Esophagus muscularis mucosa (tissue), 4 donors: ENCODE measurements at regions not wholly inside any gene's neighbourhood (a gene's known extent, or its start where the extent isn't known, plus 50 kb on each side); places are given as distances from the start of the nearest gene placed in this dataset.

Experiments used
- DNase-seq: peaks from one replicate; pipeline ENCODE4 v3.0.0-alpha.2; 2017; ENCODE audit errors: extremely low spot score
- H3K27ac ChIP-seq, 4 donors: fragments of 200-600 bp; sonication (generic); replicated peaks in 1 of 4; 1 replicate in 3 of 4; 2 replicates in 1 of 4; pipeline ENCODE4 v1.5.1; 2016 to 2019; ENCODE audit warnings: mild to moderate bottlenecking in 1 of 4
- H3K27me3 ChIP-seq, 4 donors: fragments of 200-600 bp; sonication (generic); one replicate each; pipeline versions ENCODE4 v1.5.1 to v1.6.0; 2016 to 2019
- H3K36me3 ChIP-seq, 4 donors: fragments of 200-600 bp; sonication (generic); one replicate each; pipeline ENCODE4 v1.5.1; 2016 to 2019
- H3K4me1 ChIP-seq, 4 donors: fragments of 200-600 bp; sonication (generic); one replicate each; pipeline ENCODE4 v1.5.1; 2016 to 2019
- H3K4me3 ChIP-seq, 4 donors: fragments of 200-600 bp; sonication (generic); 1 replicate in 2 of 4; 2 replicates in 2 of 4; pipeline ENCODE4 v1.5.1; 2016 to 2019; ENCODE audit warnings: mild to moderate bottlenecking in 4 of 4, moderate library complexity in 1 of 4
- H3K9me3 ChIP-seq, 4 donors: fragments of 200-600 bp; sonication (generic); 1 replicate in 3 of 4; 2 replicates in 1 of 4; pipeline ENCODE4 v1.5.1; 2016 to 2019
- EP300 ChIP-seq: sonication (generic); formaldehyde crosslinking; IDR thresholded peaks from one replicate; pipeline ENCODE4 v1.6.1; 2017; ENCODE audit warnings: antibody characterized with exemption
- POLR2A ChIP-seq: fragments of 450-650 bp; IDR thresholded peaks from one replicate; pipeline ENCODE4 v1.6.1; 2017; ENCODE audit warnings: antibody characterized with exemption, moderate library complexity, mild to moderate bottlenecking, low read depth
- POLR2AphosphoS5 ChIP-seq, 2 donors: sonication (generic); formaldehyde crosslinking; IDR thresholded peaks; one replicate each; pipeline ENCODE4 v1.6.1; 2017; ENCODE audit warnings: antibody characterized with exemption in 2 of 2
- WGBS: methylation state at CpG from one replicate; pipeline ENCODE4 v1.1.5; 2018; 5-methylcytosine and 5-hydroxymethylcytosine counted together
- intact Hi-C: fragments of 100-400 bp; cut with DNase I; formaldehyde crosslinking; loops from one replicate; pipeline ENCODE4 v1.15.1; 2023
- TF ChIP-seq, protein P1 (sequence below), 3 experiments: fragments of 200-600 bp in 2 of 3; fragments of 450-650 bp in 1 of 3; sonication (generic) in 2 of 3; IDR thresholded peaks; one replicate each; pipeline ENCODE4 v1.5.1; 2017 to 2019; ENCODE audit warnings: antibody characterized with exemption in 3 of 3, mild to moderate bottlenecking in 2 of 3, moderate library complexity in 1 of 3

DNA sequence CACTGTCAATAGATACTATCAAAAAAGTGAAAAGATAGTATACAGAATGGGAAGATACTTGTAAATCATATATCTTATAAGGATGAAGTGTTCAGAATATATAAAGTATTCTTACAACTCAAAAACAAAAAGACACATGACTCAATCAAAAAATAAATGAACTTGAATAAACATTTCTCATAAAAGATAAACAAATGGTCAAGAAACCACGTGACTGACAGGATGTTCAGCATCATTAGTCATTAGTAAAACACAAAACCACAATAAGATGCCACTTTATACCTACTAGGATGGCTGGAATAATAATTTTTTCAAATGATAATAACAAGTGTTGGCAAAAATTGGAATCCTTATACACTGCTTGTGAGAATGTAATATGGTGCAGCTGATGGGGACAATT, 729.1 kb upstream of the HS3ST5 start:
- Histone ChIP-seq H3K4me3 (no peak overlapping the region), H3K36me3 (no peaks in the 10 kb centered on the region), H3K4me1 (no peaks in the 10 kb centered on the region), H3K9me3 (peaks cover 0 to 8% (median 4%) of the 10 kb centered on the region in 4 donors), H3K27ac (no peak overlapping the region), H3K27me3 (no peaks in the 10 kb centered on the region)
- no peak for DNase-seq
- TF ChIP-seq POLR2AphosphoS5 (IDR thresholded peaks at IDR 0.05) (no peak), POLR2A (no peak), EP300 (no peak)
- TF ChIP-seq, protein P1, sequence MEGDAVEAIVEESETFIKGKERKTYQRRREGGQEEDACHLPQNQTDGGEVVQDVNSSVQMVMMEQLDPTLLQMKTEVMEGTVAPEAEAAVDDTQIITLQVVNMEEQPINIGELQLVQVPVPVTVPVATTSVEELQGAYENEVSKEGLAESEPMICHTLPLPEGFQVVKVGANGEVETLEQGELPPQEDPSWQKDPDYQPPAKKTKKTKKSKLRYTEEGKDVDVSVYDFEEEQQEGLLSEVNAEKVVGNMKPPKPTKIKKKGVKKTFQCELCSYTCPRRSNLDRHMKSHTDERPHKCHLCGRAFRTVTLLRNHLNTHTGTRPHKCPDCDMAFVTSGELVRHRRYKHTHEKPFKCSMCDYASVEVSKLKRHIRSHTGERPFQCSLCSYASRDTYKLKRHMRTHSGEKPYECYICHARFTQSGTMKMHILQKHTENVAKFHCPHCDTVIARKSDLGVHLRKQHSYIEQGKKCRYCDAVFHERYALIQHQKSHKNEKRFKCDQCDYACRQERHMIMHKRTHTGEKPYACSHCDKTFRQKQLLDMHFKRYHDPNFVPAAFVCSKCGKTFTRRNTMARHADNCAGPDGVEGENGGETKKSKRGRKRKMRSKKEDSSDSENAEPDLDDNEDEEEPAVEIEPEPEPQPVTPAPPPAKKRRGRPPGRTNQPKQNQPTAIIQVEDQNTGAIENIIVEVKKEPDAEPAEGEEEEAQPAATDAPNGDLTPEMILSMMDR (IDR thresholded peaks at IDR 0.05) = no peak
- WGBS = 45% methylated on average over 1 of the region's 1 CpG
- intact Hi-C loops = no loop called here

DNA sequence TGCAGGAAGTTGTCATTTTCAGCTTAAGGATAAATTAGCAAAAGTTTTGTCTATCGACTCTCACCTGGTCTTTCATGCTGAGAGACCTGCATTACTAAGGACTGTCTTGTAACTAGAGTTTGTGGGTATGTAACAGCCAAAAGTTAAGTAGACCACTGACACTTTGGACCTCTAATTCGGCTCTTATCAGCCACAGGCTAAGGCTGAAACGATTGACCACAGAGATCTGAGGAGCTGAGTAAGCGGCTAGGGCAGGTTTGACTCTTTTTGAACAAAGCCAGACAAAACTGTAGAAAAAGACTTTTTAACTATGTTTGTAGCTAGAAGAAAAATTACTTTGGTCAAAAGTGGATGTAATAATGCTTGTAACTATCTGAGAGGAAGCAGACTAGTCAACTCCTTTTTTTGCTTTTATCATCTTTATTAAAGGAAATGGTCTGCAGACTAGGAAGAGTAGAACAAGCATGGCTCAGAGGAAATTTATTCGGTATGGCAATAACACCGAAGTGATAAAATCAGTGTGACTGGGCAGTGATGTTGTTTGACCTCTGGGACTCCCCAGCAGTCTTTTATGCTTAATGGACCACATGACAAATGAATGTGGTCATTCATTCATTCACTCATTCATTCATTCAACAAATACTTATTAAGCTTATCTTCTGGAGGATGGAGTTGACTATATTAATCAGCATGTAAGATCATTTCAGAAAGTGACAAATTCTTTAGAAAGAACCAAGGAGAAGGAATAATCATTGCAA, 725.0 kb upstream of the HS3ST5 start:
- Histone ChIP-seq H3K4me1 (no peaks in the 10 kb centered on the region), H3K36me3 (no peaks in the 10 kb centered on the region), H3K9me3 (peaks cover 0 to 8% (median 4%) of the 10 kb centered on the region in 4 donors), H3K4me3 (no peak overlapping the region), H3K27ac (no peak overlapping the region), H3K27me3 (no peaks in the 10 kb centered on the region)
- intact Hi-C loops = no loop called here
- WGBS = 59% methylated on average over 6 of the region's 6 CpGs
- TF ChIP-seq, protein P1 (IDR thresholded peaks at IDR 0.05) = no peak
- TF ChIP-seq POLR2A = no peak
- TF ChIP-seq EP300 = no peak
- no peak for TF ChIP-seq POLR2AphosphoS5 (IDR thresholded peaks at IDR 0.05)
- DNase-seq = no peak

DNA sequence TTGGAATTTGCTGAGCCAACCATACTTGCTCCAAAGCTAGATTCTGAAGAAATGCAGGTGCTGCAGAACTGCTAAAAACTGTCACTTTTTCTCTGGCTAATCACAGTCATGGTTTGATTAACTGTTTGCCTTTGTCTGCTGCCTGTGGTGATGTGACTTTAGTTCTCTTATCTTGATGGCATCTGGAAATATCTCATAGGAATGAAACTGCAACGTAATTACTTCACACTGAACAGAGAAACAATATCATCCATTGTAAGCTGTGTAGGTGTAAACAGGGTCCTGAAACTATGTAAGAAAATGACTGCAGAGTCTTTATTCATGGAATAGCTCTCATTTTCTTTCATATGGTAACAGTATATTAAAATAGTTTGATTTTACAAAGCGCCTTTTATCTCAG, 721.9 kb upstream of the HS3ST5 start:
- Histone ChIP-seq H3K27ac (no peak overlapping the region), H3K27me3 (no peaks in the 10 kb centered on the region), H3K4me3 (no peak overlapping the region), H3K4me1 (no peaks in the 10 kb centered on the region), H3K9me3 (no peaks in the 10 kb centered on the region), H3K36me3 (no peaks in the 10 kb centered on the region)
- DNase-seq = no peak
- WGBS = 70% methylated on average over 2 of the region's 2 CpGs
- intact Hi-C loops = no loop called here
- TF ChIP-seq, protein P1 (IDR thresholded peaks at IDR 0.05) = no peak
- TF ChIP-seq POLR2A (no peak), POLR2AphosphoS5 (IDR thresholded peaks at IDR 0.05) (no peak), EP300 (no peak)

DNA sequence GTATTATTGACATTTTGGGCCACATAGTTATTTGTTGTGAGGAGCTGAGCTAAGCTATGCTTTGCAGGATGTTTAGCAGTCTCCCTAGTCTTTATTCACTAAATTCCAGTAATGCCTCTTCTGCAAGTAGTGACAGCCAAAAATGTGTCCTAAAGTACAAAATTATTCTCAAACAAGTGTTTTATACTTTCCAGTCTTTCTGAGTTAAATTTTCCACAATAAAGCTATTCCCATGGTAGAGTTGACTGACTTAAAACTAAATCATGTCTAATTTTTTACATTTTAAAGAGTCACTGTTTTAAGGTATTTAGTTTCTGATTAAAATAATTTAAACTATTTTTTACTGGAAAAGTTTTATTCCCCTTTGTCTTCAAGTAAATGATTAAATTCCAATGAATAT, 717.8 kb upstream of the HS3ST5 start:
- intact Hi-C loops = no loop called here
- Histone ChIP-seq H3K27ac (no peak overlapping the region), H3K36me3 (no peaks in the 10 kb centered on the region), H3K4me1 (no peaks in the 10 kb centered on the region), H3K9me3 (no peaks in the 10 kb centered on the region), H3K4me3 (no peak overlapping the region), H3K27me3 (no peaks in the 10 kb centered on the region)
- no peak for DNase-seq
- TF ChIP-seq, protein P1 (IDR thresholded peaks at IDR 0.05) = no peak
- no peak for TF ChIP-seq POLR2AphosphoS5 (IDR thresholded peaks at IDR 0.05)
- no peak for TF ChIP-seq EP300
- TF ChIP-seq POLR2A = no peak
